Glutamatergic neuron (in vitro differentiated cells): ENCODE measurements at regions not wholly inside any gene's neighbourhood (a gene's known extent, or its start where the extent isn't known, plus 50 kb on each side); places are given as distances from the start of the nearest gene placed in this dataset.

Experiments used
- DNase-seq: peaks from one replicate; pipeline ENCODE4 v3.0.0; 2022
- H3K27ac Mint-ChIP-seq: one replicate; pipeline ENCODE4 v1.8.0; 2020; ENCODE audit warnings: mild to moderate bottlenecking, mixed read lengths, inconsistent platforms; ENCODE audit not compliant: unreplicated experiment
- H3K27me3 Mint-ChIP-seq: one replicate; pipeline ENCODE4 v1.8.0; 2020; ENCODE audit warnings: mild to moderate bottlenecking, moderate library complexity, mixed read lengths, inconsistent platforms; ENCODE audit not compliant: unreplicated experiment
- H3K36me3 Mint-ChIP-seq: one replicate; pipeline ENCODE4 v1.8.0; 2020; ENCODE audit warnings: mild to moderate bottlenecking, mixed read lengths, inconsistent platforms; ENCODE audit not compliant: unreplicated experiment
- H3K4me1 Mint-ChIP-seq: one replicate; pipeline ENCODE4 v1.8.0; 2020; ENCODE audit warnings: mild to moderate bottlenecking, low read depth, mixed read lengths, inconsistent platforms; ENCODE audit not compliant: unreplicated experiment
- H3K4me3 Mint-ChIP-seq: one replicate; pipeline ENCODE4 v1.8.0; 2020; ENCODE audit warnings: mild to moderate bottlenecking, mixed read lengths, inconsistent platforms; ENCODE audit not compliant: unreplicated experiment
- H3K9me3 Mint-ChIP-seq: one replicate; pipeline ENCODE4 v1.8.0; 2020; ENCODE audit warnings: mild to moderate bottlenecking, moderate library complexity, mixed read lengths, inconsistent platforms; ENCODE audit not compliant: unreplicated experiment
- CTCF ChIP-seq: fragments of 200-600 bp; sonication (generic); IDR thresholded peaks from one replicate; pipeline ENCODE4 v1.5.0; 2021; ENCODE audit not compliant: partially characterized antibody, unreplicated experiment

GRCh38 chr3:34793057-34793456, 846.3 kb upstream of the ARPP21 start:
- Mint-ChIP-seq H3K4me3 (no peak overlapping the region), H3K4me1 (peaks cover 13% of the 10 kb centered on the region), H3K36me3 (no peaks in the 10 kb centered on the region), H3K27ac (peak overlapping the region; percentile 34), H3K9me3 (no peaks in the 10 kb centered on the region), H3K27me3 (no peaks in the 10 kb centered on the region)
- TF ChIP-seq CTCF, result no peak
- DNase-seq, result no peak

- Mint-ChIP-seq H3K27me3 (no peaks in the 10 kb centered on the region), H3K9me3 (no peaks in the 10 kb centered on the region), H3K27ac (no peak overlapping the region), H3K36me3 (no peaks in the 10 kb centered on the region), H3K4me1 (no peaks in the 10 kb centered on the region), H3K4me3 (no peak overlapping the region)
- no peak for TF ChIP-seq CTCF
- DNase-seq, result no peak
Measured at GRCh38 chr3:34807611-34808010, 831.7 kb upstream of the ARPP21 start.

GRCh38 chr3:34808287-34808686, 831.0 kb upstream of the ARPP21 start:
- no peak overlapping the region for H3K27ac Mint-ChIP-seq
- H3K9me3 Mint-ChIP-seq, result no peaks in the 10 kb centered on the region
- no peak for TF ChIP-seq CTCF
- no peak for DNase-seq
- no peaks in the 10 kb centered on the region for H3K36me3 Mint-ChIP-seq
- no peak overlapping the region for H3K4me3 Mint-ChIP-seq
- no peaks in the 10 kb centered on the region for H3K4me1 Mint-ChIP-seq
- H3K27me3 Mint-ChIP-seq, result no peaks in the 10 kb centered on the region

- Mint-ChIP-seq H3K27me3 (no peaks in the 10 kb centered on the region), H3K36me3 (no peaks in the 10 kb centered on the region), H3K4me1 (no peaks in the 10 kb centered on the region), H3K4me3 (no peak overlapping the region), H3K27ac (no peak overlapping the region), H3K9me3 (no peaks in the 10 kb centered on the region)
- DNase-seq, result no peak
- TF ChIP-seq CTCF, result no peak
Measured at GRCh38 chr3:34828847-34829246, 810.5 kb upstream of the ARPP21 start.

GRCh38 chr3:34832865-34833508, 806.3 kb upstream of the ARPP21 start:
- no peaks in the 10 kb centered on the region for H3K36me3 Mint-ChIP-seq
- no peaks in the 10 kb centered on the region for H3K27me3 Mint-ChIP-seq
- no peak overlapping the region for H3K4me3 Mint-ChIP-seq
- H3K9me3 Mint-ChIP-seq, result no peaks in the 10 kb centered on the region
- no peak for TF ChIP-seq CTCF
- no peaks in the 10 kb centered on the region for H3K4me1 Mint-ChIP-seq
- DNase-seq, result no peak
- H3K27ac Mint-ChIP-seq, result no peak overlapping the region
